ENCODE measurements at regions not wholly inside any gene's neighbourhood (a gene's known extent, or its start where the extent isn't known, plus 50 kb on each side); places are given as distances from the start of the nearest gene placed in this dataset.

GRCh38 chr21:19908390-19908789 lies 1089.8 kb upstream of the NCAM2 start:
- TF ChIP-seq CTCF (IDR thresholded peaks at IDR 0.05; ENCODE audit: extremely low read depth in 1 of 2, insufficient read depth in 1 of 2, low read depth in 1 of 2, low read length in 2 of 2) (no peak), POLR2AphosphoS5 (IDR thresholded peaks at IDR 0.05; ENCODE audit: insufficient read depth, low read depth, low read length) (no peak), MYC (IDR thresholded peaks at IDR 0.05; ENCODE audit: low read depth, low read length) (no peak), EZH2 (IDR thresholded peaks at IDR 0.05; ENCODE audit: borderline replicate concordance, low read depth, low read length, severe bottlenecking) (no peak), POLR2A (IDR thresholded peaks at IDR 0.05; ENCODE audit: low read depth, low read length) (no peak), FOS (IDR thresholded peaks at IDR 0.05; ENCODE audit: borderline replicate concordance, insufficient read depth, low read length) (no peak), GATA2 (IDR thresholded peaks at IDR 0.05; ENCODE audit: insufficient read depth, insufficient read length, low read depth, low read length) (no peak), MAX (IDR thresholded peaks at IDR 0.05; ENCODE audit: insufficient read depth, insufficient read length) (no peak), JUN (IDR thresholded peaks at IDR 0.05; ENCODE audit: borderline replicate concordance, insufficient read depth, insufficient read length, low read depth) (no peak)

Measured in endothelial cell of umbilical vein (primary cell).